ENCODE measurements at regions not wholly inside any gene's neighbourhood (a gene's known extent, or its start where the extent isn't known, plus 50 kb on each side); places are given as distances from the start of the nearest gene placed in this dataset.
"Not testable (repeated sequence)": the region's sequence is repeated elsewhere in the genome, so short reads cannot be mapped to it uniquely, and the experiment has no call there.

- no peak for DNase-seq (ENCODE audit: low read depth in 3 of 3)
Measured at GRCh38 chr3:103873897-103874545, 1439.2 kb downstream of the ZPLD1 start.

DNA sequence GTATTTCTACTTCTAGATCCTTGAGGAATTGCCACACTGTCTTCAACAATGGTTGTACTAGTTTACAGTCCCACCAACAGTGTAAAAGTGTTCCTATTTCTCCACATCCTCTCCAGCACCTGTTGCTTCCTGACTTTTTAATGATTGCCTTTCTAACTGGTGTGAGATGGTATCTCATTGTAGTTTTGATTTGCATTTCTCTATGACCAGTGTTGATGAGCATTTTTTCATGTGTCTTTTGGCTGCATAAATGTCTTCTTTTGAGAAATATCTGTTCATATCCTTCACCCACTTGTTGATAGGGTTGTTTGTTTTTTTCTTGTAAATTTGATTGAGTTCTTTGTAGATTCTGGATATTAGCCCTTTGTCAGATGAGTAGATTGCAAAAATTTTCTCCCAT lies 1447.0 kb downstream of the ZPLD1 start:
- DNase-seq (ENCODE audit: low read depth in 3 of 3) = not testable (repeated sequence)

DNA sequence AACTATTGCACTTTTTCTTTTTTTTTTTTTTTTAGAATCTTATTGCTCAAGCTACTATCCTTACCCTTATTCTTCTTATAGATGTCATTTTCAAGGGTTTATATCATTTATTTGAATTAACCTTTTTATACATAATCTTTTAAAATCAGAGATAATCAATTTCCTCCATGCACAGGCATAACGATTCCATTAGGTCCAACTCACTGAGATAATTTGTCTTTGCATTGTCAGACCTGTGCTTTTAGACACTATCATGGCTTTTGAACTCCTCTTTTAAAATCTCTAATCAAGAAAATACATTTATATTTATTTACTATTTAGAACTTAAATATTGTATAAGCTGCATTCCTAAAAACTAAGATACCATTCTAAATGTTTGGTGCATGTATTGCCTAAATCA lies 1454.9 kb downstream of the ZPLD1 start:
- DNase-seq (ENCODE audit: low read depth in 3 of 3) = no peak

DNA sequence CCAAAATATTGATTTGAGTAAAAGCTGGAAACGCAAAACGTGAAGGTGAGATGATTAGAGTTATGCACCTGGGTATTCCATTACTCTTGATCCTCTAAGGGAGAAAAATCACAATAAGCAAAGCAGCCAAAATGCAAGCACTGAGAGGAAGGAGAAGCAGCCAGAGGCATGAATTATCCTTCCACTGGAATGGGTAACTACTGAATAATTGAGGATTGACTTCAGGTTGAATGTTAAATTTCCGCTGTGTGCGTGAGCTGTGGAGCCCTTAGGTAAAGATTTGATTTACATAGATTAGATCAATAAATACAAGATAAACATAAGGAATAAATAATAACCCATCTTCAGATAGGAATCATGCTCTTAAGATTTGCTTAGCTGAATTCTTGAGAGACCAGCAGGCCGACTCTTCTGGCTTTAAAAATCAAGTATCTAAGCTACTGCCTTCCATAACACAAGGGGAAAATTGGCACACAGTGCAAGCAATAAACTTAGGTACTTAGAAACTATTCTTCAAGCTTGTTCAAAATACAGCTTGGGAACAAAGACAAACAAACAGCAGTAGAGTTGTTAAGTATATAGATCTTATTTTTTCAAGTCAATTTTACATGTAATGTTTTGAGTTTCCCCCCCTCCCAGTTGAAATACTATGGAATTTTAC lies 1459.5 kb downstream of the ZPLD1 start:
- no peak for DNase-seq (ENCODE audit: low read depth in 3 of 3)

GRCh38 chr3:103899328-103899727 lies 1464.5 kb downstream of the ZPLD1 start:
- no peak for DNase-seq (ENCODE audit: low read depth in 3 of 3)

- no peak for DNase-seq (ENCODE audit: low read depth in 3 of 3)
Measured at GRCh38 chr3:103904991-103905390, 1461.7 kb upstream of the ALCAM start.

DNA sequence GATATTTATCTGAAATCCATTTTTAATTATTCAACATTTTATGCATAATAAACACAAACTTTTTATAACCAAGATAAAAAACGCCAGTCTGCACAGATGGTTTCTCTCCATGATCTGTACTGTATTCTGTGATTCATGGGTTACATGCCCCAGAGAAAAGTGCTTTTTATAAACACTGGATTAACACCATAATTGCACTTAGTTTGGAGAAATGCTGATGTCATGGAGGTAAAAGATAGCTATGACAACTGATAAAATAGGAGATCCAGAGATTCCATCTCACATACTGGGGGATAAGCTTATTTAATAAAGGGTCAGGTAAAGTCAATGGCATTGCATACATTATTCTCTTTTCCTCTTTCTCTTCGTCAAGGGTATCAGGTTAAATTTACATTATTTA lies 1460.4 kb upstream of the ALCAM start:
- DNase-seq (ENCODE audit: low read depth in 3 of 3) = no peak

DNA sequence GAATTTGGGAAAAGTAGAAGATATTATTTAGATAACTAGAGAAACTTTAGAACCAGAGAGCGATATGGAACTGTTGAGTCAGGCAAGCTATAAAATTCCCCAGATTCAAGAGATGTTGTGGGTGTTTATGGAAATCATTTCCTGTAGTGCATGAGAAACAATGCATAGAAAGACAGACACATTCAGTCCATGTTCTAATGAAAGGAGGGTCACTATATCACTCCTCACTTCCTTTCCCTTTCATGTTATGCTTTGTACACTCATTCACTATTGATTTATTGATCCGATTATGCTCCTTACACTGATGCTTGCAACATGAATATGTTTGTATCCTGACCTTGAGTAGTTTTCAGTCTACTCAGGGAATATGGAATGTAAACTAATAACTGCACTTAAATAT lies 1459.9 kb upstream of the ALCAM start:
- no peak for DNase-seq (ENCODE audit: low read depth in 3 of 3)

DNA sequence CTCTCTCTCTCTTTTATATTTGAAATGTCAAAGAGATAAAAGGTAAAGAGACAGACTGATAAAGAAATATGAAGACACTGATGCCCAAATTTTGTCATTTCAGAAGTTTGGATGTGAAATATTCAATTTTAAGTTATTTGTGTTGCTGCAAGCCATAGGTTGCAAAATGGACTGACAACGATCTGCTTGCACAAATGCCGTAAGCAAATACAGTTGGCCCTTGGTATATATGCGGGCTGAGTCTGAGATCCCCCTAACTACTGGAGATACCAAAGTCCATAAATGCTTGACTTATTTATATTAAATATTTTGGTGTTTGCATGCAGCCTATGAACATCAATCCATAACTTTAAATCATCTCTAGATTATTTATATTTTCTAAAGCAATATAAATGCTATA lies 1459.1 kb upstream of the ALCAM start:
- DNase-seq (ENCODE audit: low read depth in 3 of 3) = no peak

DNA sequence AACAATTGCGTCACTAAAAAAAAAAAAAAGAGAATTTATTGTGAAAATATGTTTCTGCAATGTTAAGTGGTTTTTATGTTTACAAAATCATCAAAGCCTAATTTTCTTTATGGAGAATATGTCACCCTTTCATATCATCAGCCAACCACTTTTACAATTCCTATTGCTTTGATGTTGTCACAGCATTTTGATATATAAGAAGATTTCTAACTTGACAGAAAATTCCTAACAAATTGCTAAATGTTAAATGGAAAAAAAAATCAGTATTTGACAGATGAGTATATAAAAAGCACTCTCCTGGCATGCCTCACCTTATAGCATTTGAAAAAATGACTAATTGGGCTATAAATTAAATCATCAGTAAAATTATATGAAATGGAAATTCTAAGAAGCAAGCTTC lies 1457.3 kb upstream of the ALCAM start:
- no peak for DNase-seq (ENCODE audit: low read depth in 3 of 3)

DNA sequence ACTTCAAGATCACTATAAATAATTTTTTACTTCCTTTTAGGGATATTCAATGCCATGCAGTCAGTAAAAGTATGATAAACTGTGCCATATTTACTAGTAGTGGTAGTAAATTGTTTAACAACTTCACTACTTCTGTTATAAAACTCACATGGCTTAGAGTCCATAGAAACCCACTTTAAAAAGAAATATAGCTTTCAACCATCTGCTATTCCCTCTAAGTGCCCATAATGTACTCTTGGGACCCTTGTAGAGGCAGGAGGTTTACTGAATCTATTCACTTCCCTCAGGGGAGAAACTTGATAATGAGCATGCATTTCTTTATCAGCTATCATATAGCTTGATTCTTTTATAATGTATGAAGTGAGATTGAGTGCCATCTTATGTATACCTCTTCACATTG lies 1448.4 kb upstream of the ALCAM start:
- no peak for DNase-seq (ENCODE audit: low read depth in 3 of 3)

DNA sequence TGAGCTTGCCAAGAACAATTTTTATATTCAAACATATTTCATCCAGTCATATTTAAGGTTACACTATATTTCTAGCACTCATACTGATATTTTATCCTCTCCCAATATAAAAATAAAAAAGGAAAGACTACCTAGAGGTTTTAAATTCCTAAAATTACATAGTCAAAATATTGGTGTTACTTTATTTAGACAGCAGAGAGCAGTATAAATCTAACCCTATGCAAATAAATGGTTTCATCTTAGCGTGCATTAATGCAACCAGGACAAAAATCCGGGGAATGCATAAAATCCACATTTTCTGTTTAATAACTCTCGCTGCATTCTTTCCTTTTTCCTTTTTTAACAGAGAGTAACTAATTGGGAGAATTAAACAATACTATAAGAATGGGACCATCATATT lies 1447.4 kb upstream of the ALCAM start:
- no peak for DNase-seq (ENCODE audit: low read depth in 3 of 3)

DNA sequence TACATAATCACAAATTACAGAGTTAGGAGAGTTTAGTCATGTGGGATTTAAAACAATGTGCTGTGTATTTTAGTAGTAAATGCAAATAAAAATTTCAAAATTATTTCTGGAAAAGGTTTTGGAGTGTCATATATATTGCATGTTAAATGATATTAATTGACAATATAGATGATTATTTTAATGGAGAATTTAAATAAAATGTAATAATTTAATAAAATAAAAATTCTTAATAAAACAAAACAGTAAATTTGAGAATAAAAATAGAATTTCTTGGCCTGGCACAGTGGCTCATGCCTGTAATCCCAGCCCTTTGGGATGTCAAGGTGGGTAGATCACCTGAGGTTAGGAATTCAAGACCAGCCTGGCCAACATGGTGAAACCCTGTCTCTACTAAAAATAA lies 1442.8 kb upstream of the ALCAM start:
- no peak for DNase-seq (ENCODE audit: low read depth in 3 of 3)

DNA sequence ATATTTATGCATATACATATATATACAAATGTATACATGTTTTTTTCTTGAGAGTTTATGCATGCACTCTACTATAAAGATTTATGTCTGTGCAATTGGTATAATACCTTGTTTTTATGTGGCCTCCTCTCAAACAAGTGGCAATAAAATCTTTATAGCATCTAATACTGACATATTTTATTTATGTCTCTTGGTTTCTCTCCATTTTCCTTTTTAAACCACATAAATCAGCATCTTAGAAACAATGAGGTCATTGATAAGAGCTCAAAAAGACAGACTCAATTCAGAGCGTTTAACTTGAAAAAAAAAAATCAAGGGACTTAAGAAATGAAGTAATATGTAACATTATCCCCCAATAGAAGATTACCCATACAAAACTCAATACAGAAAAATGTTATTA lies 1442.2 kb upstream of the ALCAM start:
- no peak for DNase-seq (ENCODE audit: low read depth in 3 of 3)

DNA sequence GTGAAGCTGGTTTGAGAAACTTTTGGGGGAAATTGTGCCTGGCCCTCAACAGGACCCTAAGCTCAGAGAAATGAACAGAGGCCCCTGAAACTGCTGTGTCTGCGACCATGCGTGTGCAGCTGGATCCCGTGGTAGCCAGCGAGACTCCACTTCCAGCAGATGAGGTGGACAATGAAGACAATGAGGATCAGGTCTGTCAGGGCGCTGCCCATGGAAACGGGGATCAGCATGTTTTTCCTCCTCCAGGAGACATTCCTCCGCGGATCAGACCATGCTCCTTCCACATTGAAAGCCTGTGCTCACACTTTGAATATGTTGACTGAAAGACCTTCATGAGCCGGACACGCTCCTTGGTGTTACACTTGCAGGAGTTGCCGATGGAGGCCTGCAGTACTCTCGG lies 1439.8 kb upstream of the ALCAM start:
- DNase-seq (ENCODE audit: low read depth in 3 of 3) = no peak

GRCh38 chr3:103927896-103928295 lies 1438.8 kb upstream of the ALCAM start:
- DNase-seq (ENCODE audit: low read depth in 3 of 3) = no peak

GRCh38 chr3:103937094-103937493 lies 1429.6 kb upstream of the ALCAM start:
- DNase-seq (ENCODE audit: low read depth in 3 of 3) = no peak

- no peak for DNase-seq (ENCODE audit: low read depth in 3 of 3)
Measured at GRCh38 chr3:103947062-103947461, 1419.6 kb upstream of the ALCAM start.

- no peak for DNase-seq (ENCODE audit: low read depth in 3 of 3)
Measured at GRCh38 chr3:103949693-103950092, 1417.0 kb upstream of the ALCAM start.

DNA sequence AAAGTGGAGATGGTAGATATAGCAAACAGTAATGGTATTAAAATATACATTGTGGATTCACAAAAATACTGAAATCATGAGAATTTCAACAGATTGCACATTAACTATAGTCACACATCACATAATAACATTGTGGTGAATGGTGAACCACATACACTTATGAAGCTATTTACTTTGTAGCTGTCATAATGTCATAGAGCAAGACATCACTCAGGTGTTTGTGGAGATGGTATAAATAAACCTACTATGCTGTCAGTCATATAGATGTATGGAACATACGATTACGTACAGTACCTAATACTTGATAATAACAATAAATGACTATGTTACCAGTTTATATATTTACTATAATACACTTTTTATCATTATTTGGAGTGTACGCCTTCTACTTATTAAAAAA lies 1416.0 kb upstream of the ALCAM start:
- DNase-seq (ENCODE audit: low read depth in 3 of 3) = no peak

- DNase-seq (ENCODE audit: low read depth in 3 of 3) = no peak
Measured at GRCh38 chr3:103953796-103954195, 1412.9 kb upstream of the ALCAM start.

DNA sequence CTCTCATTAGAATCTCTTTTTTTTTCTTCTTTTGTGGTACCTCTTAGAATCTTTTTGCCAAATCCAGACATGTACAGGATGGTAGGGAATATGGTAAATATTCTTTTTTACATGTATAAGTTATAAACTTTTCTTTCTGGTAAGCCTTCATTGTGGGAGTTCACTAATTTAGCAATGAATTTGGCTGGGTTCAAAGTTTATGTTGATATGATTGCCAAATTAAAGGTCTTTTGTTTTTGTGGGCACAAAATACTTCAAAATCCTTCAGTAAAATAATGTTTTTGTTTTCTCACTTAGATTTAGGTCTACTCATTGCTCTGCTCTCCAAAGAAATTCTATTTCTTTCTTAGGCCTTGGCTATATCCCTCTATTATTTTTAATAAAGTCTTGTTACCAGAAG lies 1405.9 kb upstream of the ALCAM start:
- DNase-seq (ENCODE audit: low read depth in 3 of 3) = no peak

GRCh38 chr3:103963599-103963998 lies 1403.1 kb upstream of the ALCAM start:
- no peak for DNase-seq (ENCODE audit: low read depth in 3 of 3)

- no peak for DNase-seq (ENCODE audit: low read depth in 3 of 3)
Measured at GRCh38 chr3:103965764-103966163, 1400.9 kb upstream of the ALCAM start.

Data from stimulated activated CD4-positive, alpha-beta T cell treated with anti-CD3 and anti-CD28 coated beads, TNF-alpha, amount 100 ng/mL, for 48 hours (primary cell).